Left ventricle myocardium superior (tissue), 1 donor: ENCODE measurements at regions not wholly inside any gene's neighbourhood (a gene's known extent, or its start where the extent isn't known, plus 50 kb on each side); places are given as distances from the start of the nearest gene placed in this dataset.
A peak's percentile ranks its signal among the peaks of the same experiment; 100 is the strongest.

Source experiments
- ATAC-seq: fragments of 200-7000 bp; cut with Tn5 transposase; one replicate; pipeline ENCODE4 v1.9.1; 2020; ENCODE audit warnings: mild to moderate bottlenecking, moderate library complexity
- DNase-seq: peaks from one replicate; pipeline ENCODE4 v3.0.0-alpha.2; 2020
- intact Hi-C: fragments of 100-400 bp; cut with micrococcal nuclease; formaldehyde crosslinking; loops from one replicate; pipeline ENCODE4 v1.11.0; 2022
- donor health status: DM: no; HTN: yes; CAD: no; lungs with severe emphysema.

GRCh38 chr6:40780637-40781036 is 193.5 kb upstream of the LRFN2 start:
- no peak for DNase-seq
- intact Hi-C loops = no loop called here
- no peak for ATAC-seq

GRCh38 chr6:40779409-40779808 is 192.2 kb upstream of the LRFN2 start:
- no peak for ATAC-seq
- no peak for DNase-seq

GRCh38 chr6:40778918-40779317 is 191.8 kb upstream of the LRFN2 start:
- DNase-seq (no peak), ATAC-seq (no peak)
- intact Hi-C loops = no loop called here

More at GRCh38 chr6:40779409-40779808, 192.2 kb upstream of the LRFN2 start:
- intact Hi-C loops = no loop called here

- DNase-seq = no peak
Measured at GRCh38 chr6:40778196-40778595, 191.0 kb upstream of the LRFN2 start.

GRCh38 chr6:40774932-40775331 is 187.8 kb upstream of the LRFN2 start:
- intact Hi-C loops = no loop called here
- ATAC-seq (no peak), DNase-seq (no peak)

More at GRCh38 chr6:40778196-40778595, 191.0 kb upstream of the LRFN2 start:
- ATAC-seq = no peak
- intact Hi-C loops = no loop called here

- no peak for DNase-seq
- no peak for ATAC-seq
- intact Hi-C loops = no loop called here
Measured at GRCh38 chr6:40770794-40771193, 183.6 kb upstream of the LRFN2 start.

- ATAC-seq (no peak), DNase-seq (no peak)
- intact Hi-C loops = no loop called here
Measured at GRCh38 chr6:40764726-40765125, 177.6 kb upstream of the LRFN2 start.

- ATAC-seq = peak; percentile 97
- intact Hi-C loops = no loop called here
- DNase-seq = peak; percentile 76
Measured at GRCh38 chr6:40762981-40763380, 175.8 kb upstream of the LRFN2 start.

- ATAC-seq (no peak), DNase-seq (no peak)
- intact Hi-C loops = no loop called here
Measured at GRCh38 chr6:40760887-40761286, 173.7 kb upstream of the LRFN2 start.

- ATAC-seq (no peak), DNase-seq (no peak)
- intact Hi-C loops = no loop called here
Measured at GRCh38 chr6:40759838-40760237, 172.7 kb upstream of the LRFN2 start.

- peak; percentile 13 for ATAC-seq
- DNase-seq = no peak
- intact Hi-C loops = no loop called here
Measured at GRCh38 chr6:40759264-40759663, 172.1 kb upstream of the LRFN2 start.

- no peak for DNase-seq
- no peak for ATAC-seq
- intact Hi-C loops = no loop called here
Measured at GRCh38 chr6:40755749-40756452, 168.7 kb upstream of the LRFN2 start.

GRCh38 chr6:40755046-40755681 is 168.0 kb upstream of the LRFN2 start:
- DNase-seq (no peak), ATAC-seq (no peak)
- intact Hi-C loops = no loop called here

- DNase-seq = no peak
- no peak for ATAC-seq
- intact Hi-C loops = no loop called here
Measured at GRCh38 chr6:40754461-40755045, 167.4 kb upstream of the LRFN2 start.

GRCh38 chr6:40753675-40754448 is 166.7 kb upstream of the LRFN2 start:
- no peak for ATAC-seq
- no peak for DNase-seq
- intact Hi-C loops = no loop called here

- intact Hi-C loops = no loop called here
- ATAC-seq = no peak
- no peak for DNase-seq
Measured at GRCh38 chr6:40753048-40753447, 165.9 kb upstream of the LRFN2 start.

- intact Hi-C loops = no loop called here
- DNase-seq = no peak
- ATAC-seq = no peak
Measured at GRCh38 chr6:40744835-40745234, 157.7 kb upstream of the LRFN2 start.

- DNase-seq = no peak
- ATAC-seq = no peak
- intact Hi-C loops = no loop called here
Measured at GRCh38 chr6:40743690-40744446, 156.7 kb upstream of the LRFN2 start.

GRCh38 chr6:40743226-40743625 is 156.1 kb upstream of the LRFN2 start:
- DNase-seq (no peak), ATAC-seq (no peak)
- intact Hi-C loops = no loop called here
